Psoas muscle (tissue), 7 donors: ENCODE measurements at regions not wholly inside any gene's neighbourhood (a gene's known extent, or its start where the extent isn't known, plus 50 kb on each side); places are given as distances from the start of the nearest gene placed in this dataset.

Source experiments
- ATAC-seq, 4 donors: fragments of 200-7000 bp; cut with Tn5 transposase; one replicate each; pipeline ENCODE4 v1.9.1; 2020; ENCODE audit warnings: moderate library complexity in 3 of 4, mild to moderate bottlenecking in 2 of 4
- DNase-seq, 2 donors: peaks; one replicate each; pipeline ENCODE4 v3.0.0-alpha.2; 2020
- H3K27ac ChIP-seq: fragments of 200-600 bp; one replicate; pipeline ENCODE4 v1.8.0; 2022
- H3K27me3 ChIP-seq, 3 donors: fragments of 200-600 bp in 1 of 3; one replicate each; pipeline versions ENCODE4 v1.6.1 to v1.8.0; 2013 to 2022; ENCODE audit warnings: low read length in 2 of 3, mild to moderate bottlenecking in 2 of 3, moderate library complexity in 1 of 3; ENCODE audit not compliant: insufficient read depth in 3 of 3
- H3K36me3 ChIP-seq, 2 donors: fragments of 200-600 bp in 1 of 2; one replicate each; pipeline versions ENCODE4 v1.6.1 to v1.8.0; 2013 to 2022; ENCODE audit warnings: low read depth in 1 of 2, mild to moderate bottlenecking in 1 of 2, moderate library complexity in 1 of 2; ENCODE audit not compliant: insufficient read depth in 1 of 2
- H3K4me1 ChIP-seq: fragments of 200-600 bp; one replicate; pipeline ENCODE4 v1.8.0; 2022
- H3K4me3 ChIP-seq: fragments of 200-600 bp; one replicate; pipeline ENCODE4 v1.8.0; 2022; ENCODE audit warnings: mild to moderate bottlenecking
- H3K9me3 ChIP-seq: fragments of 200-600 bp; one replicate; pipeline ENCODE4 v1.8.0; 2022
- CTCF ChIP-seq: fragments of 200-600 bp; IDR thresholded peaks from one replicate; pipeline ENCODE4 v1.8.0; 2022; ENCODE audit warnings: antibody characterized with exemption
- WGBS, 3 donors: extraction: QIAGEN DNeasy Blood & Tissue Kit; methylation state at CpG; one replicate each; pipeline versions ENCODE4 v1.1.6 to v1.1.7; 2013; 5-methylcytosine and 5-hydroxymethylcytosine counted together
- intact Hi-C, 2 donors: fragments of 100-400 bp; cut with DNase I; formaldehyde crosslinking; loops; one replicate each; pipeline versions ENCODE4 v1.11.0 to v1.14.2; 2022
- donor health status: healthy with polysubstance abuse.
- donor health status: DM: no; HTN: no; CAD: no; lungs with moderate emphysema.
- donor health status: Bipolar disorder and iron deficiency.
- donor health status: healthy.
- donor health status: DM: yes; HTN: yes; CAD: no.
- donor health status: DM: no; HTN: no; CAD: no.
- donor health status: DM: yes; HTN: yes; CAD: no.

DNA sequence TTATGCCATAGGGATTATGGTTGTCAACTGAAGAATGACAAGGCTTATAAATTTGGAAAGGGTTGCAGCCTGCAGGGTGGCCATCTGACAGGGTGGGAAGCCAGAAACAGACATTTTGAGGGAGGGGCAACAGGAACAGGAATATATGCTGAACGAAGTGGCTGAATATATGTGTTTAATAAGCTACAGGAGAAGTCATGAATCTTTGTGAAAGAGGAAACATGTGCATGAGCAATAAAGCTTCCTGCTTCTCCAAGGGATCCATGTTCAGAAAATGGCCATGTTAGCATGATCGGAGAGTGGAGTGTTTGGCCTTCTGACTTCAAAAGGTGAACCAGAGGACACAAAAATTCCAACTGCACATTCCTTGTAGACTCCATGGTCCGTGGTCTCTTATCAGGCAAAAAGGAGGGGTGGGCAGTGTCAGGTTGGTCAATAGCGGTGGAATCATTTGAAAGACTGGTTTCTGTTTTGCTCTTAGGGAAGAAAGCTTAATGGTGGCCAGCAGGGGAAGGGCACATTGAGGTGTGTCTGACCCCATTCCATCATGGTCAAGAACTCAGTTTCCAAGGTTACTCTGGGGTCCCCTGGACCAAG, 144.1 kb downstream of the SOCS6 start:
- DNase-seq (no peak), ATAC-seq (no peak)
- intact Hi-C loops, result loop anchor here in 1 of 2 donors (5.0 kb wide), 1 partner anchor 141 kb away; no protein-coding TSS in a partner anchor
- Histone ChIP-seq H3K9me3 (no peaks in the 10 kb centered on the region), H3K4me1 (peaks cover 4% of the 10 kb centered on the region), H3K4me3 (no peak overlapping the region), H3K27me3 (no peaks in the 10 kb centered on the region), H3K27ac (no peak overlapping the region), H3K36me3 (no peaks in the 10 kb centered on the region)
- WGBS, 3 donors, result 68 to 74% (median 73%) methylated on average over 4 of the region's 4 CpGs
- no peak for TF ChIP-seq CTCF

DNA sequence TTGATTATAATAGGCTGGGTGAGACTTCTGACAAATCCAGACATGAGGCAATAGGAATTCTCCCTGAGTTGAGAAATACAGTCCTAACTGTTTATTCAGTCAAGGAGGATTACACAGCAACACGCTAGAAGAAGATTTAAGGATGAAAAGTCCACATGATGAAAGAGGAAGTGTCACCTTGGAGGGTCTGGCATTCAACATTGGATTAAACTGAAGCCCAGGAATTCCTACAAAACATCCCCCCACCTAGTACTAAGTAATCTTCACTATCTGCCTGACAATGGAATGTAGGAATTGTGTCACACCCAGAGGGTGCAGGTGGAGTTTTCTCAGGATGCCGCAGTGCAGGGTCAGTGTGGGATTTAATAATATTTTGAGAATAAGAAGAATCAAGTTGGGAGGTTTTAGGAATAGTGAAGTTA, 142.4 kb downstream of the SOCS6 start:
- no peak for TF ChIP-seq CTCF
- 69 to 77% (median 70%) methylated on average over 2 of the region's 2 CpGs for WGBS, 3 donors

DNA sequence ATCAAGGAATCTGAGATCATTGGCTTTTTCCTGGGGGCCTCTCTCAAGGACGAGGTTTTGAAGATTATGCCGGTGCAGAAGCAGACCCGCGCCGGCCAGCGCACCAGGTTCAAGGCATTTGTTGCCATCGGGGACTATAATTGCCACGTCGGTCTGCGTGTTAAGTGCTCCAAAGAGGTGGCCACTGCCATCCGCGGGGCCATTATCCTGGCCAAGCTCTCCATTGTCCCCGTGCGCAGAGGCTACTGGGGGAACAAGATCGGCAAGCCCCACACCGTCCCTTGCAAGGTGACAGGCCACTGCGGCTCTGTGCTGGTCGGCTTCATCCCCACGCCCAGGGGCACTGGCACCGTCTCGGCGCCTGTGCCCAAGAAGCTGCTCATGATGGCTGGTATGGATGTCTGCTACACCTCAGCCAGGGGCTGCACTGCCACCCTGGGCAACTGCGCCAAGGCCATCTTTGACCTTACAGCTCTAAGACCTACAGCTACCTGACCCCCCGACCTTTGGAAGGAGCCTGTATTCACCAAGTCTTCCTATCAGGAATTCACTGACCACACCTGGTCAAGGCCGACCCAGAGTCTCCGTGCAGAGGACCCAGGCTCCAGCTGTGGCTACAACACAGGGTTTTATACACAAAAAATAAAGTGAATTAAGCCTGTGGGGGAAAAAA, 141.8 kb downstream of the SOCS6 start:
- WGBS, 3 donors, result 94 to 96% (median 95%) methylated on average over 26 of the region's 26 CpGs
- peaks cover 4% of the 10 kb centered on the region for H3K4me1 ChIP-seq
- H3K9me3 ChIP-seq, result no peaks in the 10 kb centered on the region
- ATAC-seq (no peak), DNase-seq (no peak)
- no peak for TF ChIP-seq CTCF
- intact Hi-C loops, result loop anchor here in 1 of 2 donors (5.0 kb wide), 1 partner anchor 138 kb away; no protein-coding TSS in a partner anchor
- H3K4me3 ChIP-seq, result no peak overlapping the region
- H3K27me3 ChIP-seq, result no peaks in the 10 kb centered on the region
- H3K36me3 ChIP-seq, result no peaks in the 10 kb centered on the region
- no peak overlapping the region for H3K27ac ChIP-seq

More for the DNA sequence above, 142.4 kb downstream of the SOCS6 start:
- ATAC-seq (no peak), DNase-seq (no peak)
- no peak overlapping the region for H3K4me3 ChIP-seq
- no peaks in the 10 kb centered on the region for H3K9me3 ChIP-seq
- intact Hi-C loops, result loop anchor here in 1 of 2 donors (5.0 kb wide), 1 partner anchor 139 kb away; no protein-coding TSS in a partner anchor
- no peak overlapping the region for H3K27ac ChIP-seq
- H3K27me3 ChIP-seq, result no peaks in the 10 kb centered on the region
- peaks cover 4% of the 10 kb centered on the region for H3K4me1 ChIP-seq
- H3K36me3 ChIP-seq, result no peaks in the 10 kb centered on the region

- H3K27me3 ChIP-seq, result no peaks in the 10 kb centered on the region
- peaks cover 4% of the 10 kb centered on the region for H3K4me1 ChIP-seq
- no peaks in the 10 kb centered on the region for H3K36me3 ChIP-seq
- intact Hi-C loops, result loop anchor here in 1 of 2 donors (5.0 kb wide), 1 partner anchor 138 kb away; no protein-coding TSS in a partner anchor
- no peak overlapping the region for H3K4me3 ChIP-seq
- DNase-seq, result no peak
- no peaks in the 10 kb centered on the region for H3K9me3 ChIP-seq
- WGBS, 3 donors, result 92 to 96% (median 93%) methylated on average over 36 of the region's 36 CpGs
- no peak overlapping the region for H3K27ac ChIP-seq
- no peak for ATAC-seq
- TF ChIP-seq CTCF, result no peak
These were observed 141.1 kb downstream of the SOCS6 start for GRCh38 chr18:70429847-70430500.
